ENCODE measurements at regions not wholly inside any gene's neighbourhood (a gene's known extent, or its start where the extent isn't known, plus 50 kb on each side); places are given as distances from the start of the nearest gene placed in this dataset.

GRCh38 chr10:18777258-18777657 lies 118.0 kb downstream of the ARL5B start:
- TF ChIP-seq CTCF (IDR thresholded peaks at IDR 0.05) (no peak), EZH2 (IDR thresholded peaks at IDR 0.05; ENCODE audit: borderline replicate concordance, insufficient read depth, low read depth, low read length, poor library complexity, severe bottlenecking) (no peak)
